ENCODE measurements at regions not wholly inside any gene's neighbourhood (a gene's known extent, or its start where the extent isn't known, plus 50 kb on each side); places are given as distances from the start of the nearest gene placed in this dataset.
"Not testable (repeated sequence)": the region's sequence is repeated elsewhere in the genome, so short reads cannot be mapped to it uniquely, and the experiment has no call there.

DNA sequence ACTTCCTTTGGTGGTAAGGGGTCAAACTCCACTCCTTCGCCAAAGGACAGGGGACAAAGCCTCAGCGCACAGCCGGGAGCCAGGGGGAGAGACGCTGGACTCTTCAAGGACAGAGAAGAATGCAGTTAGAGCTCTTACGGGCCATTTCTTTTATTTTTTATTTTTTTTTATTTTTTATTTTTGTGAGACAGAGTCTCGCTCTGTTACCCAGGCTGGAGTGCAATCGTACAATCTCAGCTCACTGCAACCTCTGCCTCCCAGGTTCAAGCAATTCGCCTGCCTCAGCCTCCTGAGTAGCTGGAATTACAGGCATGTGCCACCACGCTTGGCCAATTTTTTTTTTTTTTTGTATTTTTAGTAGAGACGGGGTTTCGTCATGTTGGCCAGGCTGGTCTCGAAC lies 93.2 kb upstream of the RPH3AL start, which contains the start of gene RFLNB:
Gene RFLNB (minus strand): TSS at position 101 of the 400 bp plus-strand sequence.
- H3K27me3 ChIP-seq; H3K9me3 ChIP-seq (replicated peaks); DNase-seq; H3K36me3 ChIP-seq; H3K27ac ChIP-seq; H3K4me3 ChIP-seq; H3K4me1 ChIP-seq: not testable (repeated sequence)

GRCh38 chr17:444879-445454 lies 92.4 kb upstream of the RPH3AL start:
- Histone ChIP-seq H3K9me3 (replicated peaks) (no peaks in the 10 kb centered on the region), H3K27ac (no peak overlapping the region), H3K27me3 (no peaks in the 10 kb centered on the region), H3K36me3 (no peaks in the 10 kb centered on the region), H3K4me1 (no peaks in the 10 kb centered on the region), H3K4me3 (no peak overlapping the region)
- no peak for DNase-seq

GRCh38 chr17:443109-443508 lies 90.5 kb upstream of the RPH3AL start:
- Histone ChIP-seq H3K4me1 (no peaks in the 10 kb centered on the region), H3K27me3 (no peaks in the 10 kb centered on the region), H3K27ac (no peak overlapping the region), H3K9me3 (replicated peaks) (no peaks in the 10 kb centered on the region), H3K36me3 (no peaks in the 10 kb centered on the region), H3K4me3 (no peak overlapping the region)
- DNase-seq, result no peak

- DNase-seq, result no peak
- no peak overlapping the region for H3K4me3 ChIP-seq
- no peaks in the 10 kb centered on the region for H3K27me3 ChIP-seq
- H3K36me3 ChIP-seq, result no peaks in the 10 kb centered on the region
- H3K27ac ChIP-seq, result no peak overlapping the region
- no peaks in the 10 kb centered on the region for H3K9me3 ChIP-seq (replicated peaks)
- no peaks in the 10 kb centered on the region for H3K4me1 ChIP-seq
Measured at GRCh38 chr17:441155-441950, 88.7 kb upstream of the RPH3AL start.

DNA sequence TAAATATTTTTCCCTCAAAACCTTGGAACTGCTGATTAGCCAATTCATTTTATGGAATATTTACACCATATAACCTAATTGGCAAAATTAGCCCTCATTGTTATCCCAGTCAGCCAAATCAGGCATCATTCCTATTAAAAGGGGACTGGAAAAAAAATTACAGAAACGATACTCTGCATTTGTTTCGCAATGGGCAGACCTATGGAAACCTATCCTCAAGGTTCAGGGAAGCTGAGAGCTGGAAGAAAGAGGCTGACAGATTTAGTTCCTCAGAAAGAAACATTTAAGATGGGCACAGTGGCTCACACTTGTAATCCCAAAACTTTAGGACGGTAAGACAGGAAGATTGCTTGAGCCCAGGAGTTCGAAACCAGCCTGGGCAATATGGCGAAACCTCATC lies 85.6 kb upstream of the RPH3AL start:
- Histone ChIP-seq H3K4me3 (no peak overlapping the region), H3K27ac (no peak overlapping the region), H3K36me3 (no peaks in the 10 kb centered on the region), H3K4me1 (no peaks in the 10 kb centered on the region), H3K9me3 (replicated peaks) (no peaks in the 10 kb centered on the region), H3K27me3 (no peaks in the 10 kb centered on the region)
- DNase-seq, result no peak

DNA sequence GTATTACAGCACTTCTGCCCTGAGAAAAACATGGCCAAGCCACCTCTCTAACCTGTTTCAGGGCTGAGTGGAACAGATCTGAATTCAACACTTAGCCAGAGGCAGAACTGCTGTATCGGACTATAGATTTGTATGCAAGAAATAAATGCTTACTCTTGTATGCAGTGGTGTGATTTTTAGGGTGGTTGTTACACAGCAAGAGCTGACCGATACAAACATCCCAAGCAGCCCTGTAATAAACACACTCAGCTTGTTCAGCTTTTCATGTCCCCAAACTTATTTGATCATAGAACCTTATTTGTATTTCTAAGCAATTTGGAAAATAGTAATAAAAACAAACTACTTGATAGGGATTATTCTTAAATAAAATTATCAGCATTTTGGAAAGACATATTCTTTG lies 84.9 kb upstream of the RPH3AL start:
- Histone ChIP-seq H3K4me3 (no peak overlapping the region), H3K36me3 (no peaks in the 10 kb centered on the region), H3K27ac (no peak overlapping the region), H3K9me3 (replicated peaks) (no peaks in the 10 kb centered on the region), H3K27me3 (no peaks in the 10 kb centered on the region), H3K4me1 (no peaks in the 10 kb centered on the region)
- no peak for DNase-seq

- no peaks in the 10 kb centered on the region for H3K27me3 ChIP-seq
- H3K36me3 ChIP-seq, result no peaks in the 10 kb centered on the region
- DNase-seq, result no peak
- H3K4me3 ChIP-seq, result no peak overlapping the region
- no peak overlapping the region for H3K27ac ChIP-seq
- H3K4me1 ChIP-seq, result no peaks in the 10 kb centered on the region
- H3K9me3 ChIP-seq (replicated peaks), result no peaks in the 10 kb centered on the region
Measured at GRCh38 chr17:436571-436970, 84.0 kb upstream of the RPH3AL start.

DNA sequence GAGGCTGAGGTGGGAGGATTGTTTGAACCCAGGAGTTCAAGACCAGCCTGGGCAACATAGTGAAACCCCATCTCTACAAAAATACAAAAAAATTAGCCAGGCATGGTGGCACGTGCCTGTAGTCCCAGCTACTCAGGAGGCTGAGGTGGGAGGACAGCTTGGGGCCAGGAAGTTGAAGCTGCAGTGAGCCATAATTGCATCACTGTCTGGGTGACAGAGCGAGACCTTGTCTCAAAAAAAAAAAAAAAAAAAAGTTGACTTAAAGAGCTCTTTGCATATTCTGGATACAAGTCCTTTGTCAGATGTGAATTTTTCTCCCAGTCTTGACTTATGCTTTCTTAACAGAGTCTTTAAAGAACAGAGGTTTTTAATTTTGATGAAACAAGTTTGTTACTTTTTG lies 79.9 kb upstream of the RPH3AL start:
- not testable (repeated sequence) for H3K27ac ChIP-seq; H3K4me1 ChIP-seq; H3K36me3 ChIP-seq; H3K9me3 ChIP-seq (replicated peaks); H3K4me3 ChIP-seq; DNase-seq; H3K27me3 ChIP-seq

GRCh38 chr17:431494-431893 lies 78.9 kb upstream of the RPH3AL start:
- no peak for DNase-seq
- Histone ChIP-seq H3K4me1 (no peaks in the 10 kb centered on the region), H3K27ac (no peak overlapping the region), H3K4me3 (no peak overlapping the region), H3K27me3 (no peaks in the 10 kb centered on the region), H3K36me3 (no peaks in the 10 kb centered on the region), H3K9me3 (replicated peaks) (no peaks in the 10 kb centered on the region)

- Histone ChIP-seq H3K27me3 (no peaks in the 10 kb centered on the region), H3K4me3 (no peak overlapping the region), H3K27ac (no peak overlapping the region), H3K9me3 (replicated peaks) (no peaks in the 10 kb centered on the region), H3K36me3 (no peaks in the 10 kb centered on the region), H3K4me1 (no peaks in the 10 kb centered on the region)
- DNase-seq, result no peak
Measured at GRCh38 chr17:429589-429988, 77.0 kb upstream of the RPH3AL start.

GRCh38 chr17:428414-428813 lies 75.8 kb upstream of the RPH3AL start:
- no peaks in the 10 kb centered on the region for H3K9me3 ChIP-seq (replicated peaks)
- no peak overlapping the region for H3K4me3 ChIP-seq
- no peaks in the 10 kb centered on the region for H3K27me3 ChIP-seq
- no peak for DNase-seq
- no peak overlapping the region for H3K27ac ChIP-seq
- H3K36me3 ChIP-seq, result no peaks in the 10 kb centered on the region
- no peaks in the 10 kb centered on the region for H3K4me1 ChIP-seq

DNA sequence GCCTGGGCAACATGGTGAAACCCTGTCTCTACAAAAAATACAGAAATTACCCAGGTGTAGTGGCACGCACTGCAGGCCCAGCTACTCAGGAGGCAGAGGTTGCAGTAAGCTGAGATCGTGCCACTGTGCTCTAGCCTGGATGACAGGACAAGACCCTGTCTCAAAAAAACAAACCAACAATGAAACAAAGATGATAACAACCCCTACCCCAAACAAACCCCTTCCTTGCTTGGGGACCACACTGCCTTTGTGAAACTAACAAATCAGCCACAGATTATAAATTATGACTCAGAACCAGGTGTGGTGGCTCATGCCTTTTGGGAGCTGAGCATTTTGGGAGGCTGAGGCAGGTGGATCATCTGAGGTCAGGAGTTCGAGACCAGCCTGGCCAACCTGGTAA lies 75.3 kb upstream of the RPH3AL start:
- H3K36me3 ChIP-seq, result no peaks in the 10 kb centered on the region
- H3K27me3 ChIP-seq, result no peaks in the 10 kb centered on the region
- no peak overlapping the region for H3K27ac ChIP-seq
- no peak overlapping the region for H3K4me3 ChIP-seq
- no peak for DNase-seq
- H3K4me1 ChIP-seq, result no peaks in the 10 kb centered on the region
- no peaks in the 10 kb centered on the region for H3K9me3 ChIP-seq (replicated peaks)

GRCh38 chr17:427327-427726 lies 74.7 kb upstream of the RPH3AL start:
- Histone ChIP-seq H3K36me3 (no peaks in the 10 kb centered on the region), H3K9me3 (replicated peaks) (no peaks in the 10 kb centered on the region), H3K4me3 (no peak overlapping the region), H3K4me1 (no peaks in the 10 kb centered on the region), H3K27me3 (no peaks in the 10 kb centered on the region), H3K27ac (no peak overlapping the region)
- DNase-seq, result no peak

GRCh38 chr17:422196-422930 lies 69.8 kb upstream of the RPH3AL start:
- no peak overlapping the region for H3K4me3 ChIP-seq
- no peaks in the 10 kb centered on the region for H3K27me3 ChIP-seq
- no peaks in the 10 kb centered on the region for H3K36me3 ChIP-seq
- no peaks in the 10 kb centered on the region for H3K4me1 ChIP-seq
- H3K9me3 ChIP-seq (replicated peaks), result no peaks in the 10 kb centered on the region
- no peak overlapping the region for H3K27ac ChIP-seq
- no peak for DNase-seq

GRCh38 chr17:420479-421175 lies 68.0 kb upstream of the RPH3AL start:
- no peak for DNase-seq
- Histone ChIP-seq H3K4me3 (no peak overlapping the region), H3K4me1 (no peaks in the 10 kb centered on the region), H3K36me3 (no peaks in the 10 kb centered on the region), H3K27me3 (no peaks in the 10 kb centered on the region), H3K27ac (no peak overlapping the region), H3K9me3 (replicated peaks) (no peaks in the 10 kb centered on the region)
